Stimulated activated naive CD8-positive, alpha-beta T cell treated with anti-CD3 and anti-CD28 coated beads, Interleukin-15, Interleukin-2, amounts not matched to agents 100 ng/mL and 50 ng/mL, for 24 hours (primary cell): ENCODE measurements at regions not wholly inside any gene's neighbourhood (a gene's known extent, or its start where the extent isn't known, plus 50 kb on each side); places are given as distances from the start of the nearest gene placed in this dataset.
"Not testable (repeated sequence)": the region's sequence is repeated elsewhere in the genome, so short reads cannot be mapped to it uniquely, and the experiment has no call there.

Experiments
- H3K27ac Mint-ChIP-seq: one replicate; pipeline ENCODE4 v1.8.0; 2021; ENCODE audit warnings: mild to moderate bottlenecking, mixed read lengths
- H3K27me3 Mint-ChIP-seq: one replicate; pipeline ENCODE4 v1.8.0; 2021; ENCODE audit warnings: mixed read lengths
- H3K36me3 Mint-ChIP-seq: one replicate; pipeline ENCODE4 v1.8.0; 2021; ENCODE audit warnings: low read depth, mixed read lengths
- H3K4me1 Mint-ChIP-seq: one replicate; pipeline ENCODE4 v1.8.0; 2021; ENCODE audit warnings: low read depth, mixed read lengths
- H3K4me3 Mint-ChIP-seq: one replicate; pipeline ENCODE4 v1.8.0; 2021; ENCODE audit warnings: mild to moderate bottlenecking, mixed read lengths
- H3K9me3 Mint-ChIP-seq: one replicate; pipeline ENCODE4 v1.8.0; 2021; ENCODE audit warnings: mixed read lengths

GRCh38 chr1:187985145-187985896 is 1156.6 kb downstream of the PLA2G4A start:
- H3K4me3 Mint-ChIP-seq, result no peak overlapping the region
- H3K9me3 Mint-ChIP-seq, result peaks cover 15% of the 10 kb centered on the region
- H3K27me3 Mint-ChIP-seq, result no peaks in the 10 kb centered on the region
- no peaks in the 10 kb centered on the region for H3K4me1 Mint-ChIP-seq
- no peak overlapping the region for H3K27ac Mint-ChIP-seq
- H3K36me3 Mint-ChIP-seq, result no peaks in the 10 kb centered on the region

- Mint-ChIP-seq H3K4me3 (no peak overlapping the region), H3K27me3 (no peaks in the 10 kb centered on the region), H3K27ac (no peak overlapping the region), H3K4me1 (no peaks in the 10 kb centered on the region), H3K9me3 (peaks cover 8% of the 10 kb centered on the region), H3K36me3 (no peaks in the 10 kb centered on the region)
Measured at GRCh38 chr1:187985897-187986654, 1157.3 kb downstream of the PLA2G4A start.

GRCh38 chr1:187987236-187987776 is 1158.6 kb downstream of the PLA2G4A start:
- Mint-ChIP-seq H3K27ac (no peak overlapping the region), H3K9me3 (peaks cover 4% of the 10 kb centered on the region), H3K27me3 (no peaks in the 10 kb centered on the region), H3K4me1 (no peaks in the 10 kb centered on the region), H3K4me3 (no peak overlapping the region), H3K36me3 (no peaks in the 10 kb centered on the region)

GRCh38 chr1:187991944-187992343 is 1163.2 kb downstream of the PLA2G4A start:
- peaks cover 4% of the 10 kb centered on the region for H3K9me3 Mint-ChIP-seq
- H3K36me3 Mint-ChIP-seq, result no peaks in the 10 kb centered on the region
- no peak overlapping the region for H3K4me3 Mint-ChIP-seq
- no peak overlapping the region for H3K27ac Mint-ChIP-seq
- H3K27me3 Mint-ChIP-seq, result no peaks in the 10 kb centered on the region
- no peaks in the 10 kb centered on the region for H3K4me1 Mint-ChIP-seq

- H3K4me3 Mint-ChIP-seq, result no peak overlapping the region
- H3K9me3 Mint-ChIP-seq, result peaks cover 4% of the 10 kb centered on the region
- no peak overlapping the region for H3K27ac Mint-ChIP-seq
- no peaks in the 10 kb centered on the region for H3K27me3 Mint-ChIP-seq
- no peaks in the 10 kb centered on the region for H3K36me3 Mint-ChIP-seq
- H3K4me1 Mint-ChIP-seq, result no peaks in the 10 kb centered on the region
Measured at GRCh38 chr1:187996780-187997179, 1168.0 kb downstream of the PLA2G4A start.

- Mint-ChIP-seq H3K27me3 (no peaks in the 10 kb centered on the region), H3K4me3 (no peak overlapping the region), H3K27ac (no peak overlapping the region), H3K9me3 (peaks cover 6% of the 10 kb centered on the region), H3K36me3 (no peaks in the 10 kb centered on the region), H3K4me1 (no peaks in the 10 kb centered on the region)
Measured at GRCh38 chr1:187999973-188000372, 1171.2 kb downstream of the PLA2G4A start.

GRCh38 chr1:188003687-188004086 is 1174.9 kb downstream of the PLA2G4A start:
- H3K27ac Mint-ChIP-seq, H3K4me1 Mint-ChIP-seq, H3K4me3 Mint-ChIP-seq, H3K36me3 Mint-ChIP-seq, H3K9me3 Mint-ChIP-seq, H3K27me3 Mint-ChIP-seq: not testable (repeated sequence)

- H3K36me3 Mint-ChIP-seq, result no peaks in the 10 kb centered on the region
- no peaks in the 10 kb centered on the region for H3K4me1 Mint-ChIP-seq
- no peak overlapping the region for H3K27ac Mint-ChIP-seq
- H3K4me3 Mint-ChIP-seq, result no peak overlapping the region
- H3K27me3 Mint-ChIP-seq, result no peaks in the 10 kb centered on the region
- peaks cover 2% of the 10 kb centered on the region for H3K9me3 Mint-ChIP-seq
Measured at GRCh38 chr1:188004849-188005248, 1176.1 kb downstream of the PLA2G4A start.

- Mint-ChIP-seq H3K9me3 (peaks cover 2% of the 10 kb centered on the region), H3K27ac (no peak overlapping the region), H3K36me3 (no peaks in the 10 kb centered on the region), H3K27me3 (no peaks in the 10 kb centered on the region), H3K4me1 (no peaks in the 10 kb centered on the region), H3K4me3 (no peak overlapping the region)
Measured at GRCh38 chr1:188006354-188006753, 1177.6 kb downstream of the PLA2G4A start.

- not testable (repeated sequence) for H3K4me3 Mint-ChIP-seq, H3K9me3 Mint-ChIP-seq, H3K4me1 Mint-ChIP-seq, H3K27me3 Mint-ChIP-seq, H3K36me3 Mint-ChIP-seq, H3K27ac Mint-ChIP-seq
Measured at GRCh38 chr1:188013222-188013849, 1184.6 kb downstream of the PLA2G4A start.

GRCh38 chr1:188017921-188018320 is 1189.2 kb downstream of the PLA2G4A start:
- no peaks in the 10 kb centered on the region for H3K4me1 Mint-ChIP-seq
- no peaks in the 10 kb centered on the region for H3K36me3 Mint-ChIP-seq
- H3K9me3 Mint-ChIP-seq, result peaks cover 18% of the 10 kb centered on the region
- no peaks in the 10 kb centered on the region for H3K27me3 Mint-ChIP-seq
- H3K27ac Mint-ChIP-seq, result no peak overlapping the region
- H3K4me3 Mint-ChIP-seq, result no peak overlapping the region

GRCh38 chr1:188022661-188023060 is 1193.9 kb downstream of the PLA2G4A start:
- no peaks in the 10 kb centered on the region for H3K36me3 Mint-ChIP-seq
- H3K27ac Mint-ChIP-seq, result no peak overlapping the region
- no peaks in the 10 kb centered on the region for H3K27me3 Mint-ChIP-seq
- H3K4me3 Mint-ChIP-seq, result no peak overlapping the region
- H3K9me3 Mint-ChIP-seq, result peaks cover 13% of the 10 kb centered on the region
- H3K4me1 Mint-ChIP-seq, result no peaks in the 10 kb centered on the region

GRCh38 chr1:188023206-188023605 is 1194.5 kb downstream of the PLA2G4A start:
- no peak overlapping the region for H3K4me3 Mint-ChIP-seq
- no peaks in the 10 kb centered on the region for H3K27me3 Mint-ChIP-seq
- no peaks in the 10 kb centered on the region for H3K36me3 Mint-ChIP-seq
- no peaks in the 10 kb centered on the region for H3K4me1 Mint-ChIP-seq
- H3K27ac Mint-ChIP-seq, result no peak overlapping the region
- peaks cover 13% of the 10 kb centered on the region for H3K9me3 Mint-ChIP-seq

GRCh38 chr1:188027613-188028012 is 1198.9 kb downstream of the PLA2G4A start:
- Mint-ChIP-seq H3K27ac (no peak overlapping the region), H3K27me3 (no peaks in the 10 kb centered on the region), H3K36me3 (no peaks in the 10 kb centered on the region), H3K4me3 (no peak overlapping the region), H3K4me1 (no peaks in the 10 kb centered on the region), H3K9me3 (no peaks in the 10 kb centered on the region)

GRCh38 chr1:188037572-188037971 is 1208.8 kb downstream of the PLA2G4A start:
- H3K4me3 Mint-ChIP-seq, H3K4me1 Mint-ChIP-seq, H3K27ac Mint-ChIP-seq, H3K27me3 Mint-ChIP-seq, H3K36me3 Mint-ChIP-seq: not testable (repeated sequence)
- H3K9me3 Mint-ChIP-seq, result peaks cover 14% of the 10 kb centered on the region
